OCI-LY3 (cell line): ENCODE measurements at regions not wholly inside any gene's neighbourhood (a gene's known extent, or its start where the extent isn't known, plus 50 kb on each side); places are given as distances from the start of the nearest gene placed in this dataset.

Experiments used
- EZH2phosphoT487 ChIP-seq: fragments of 200-600 bp; shearing (Covaris generic); IDR thresholded peaks from 2 replicates; pipeline ENCODE4 v1.6.1; 2018; ENCODE audit warnings: antibody characterized with exemption, mixed run types, low read depth
- TF ChIP-seq, protein P1 (sequence below): fragments of 200-600, 300-600 bp; sonication (generic); IDR thresholded peaks from 2 replicates; pipeline ENCODE4 v1.5.1; 2014; ENCODE audit warnings: antibody characterized with exemption, low read length, low read depth

DNA sequence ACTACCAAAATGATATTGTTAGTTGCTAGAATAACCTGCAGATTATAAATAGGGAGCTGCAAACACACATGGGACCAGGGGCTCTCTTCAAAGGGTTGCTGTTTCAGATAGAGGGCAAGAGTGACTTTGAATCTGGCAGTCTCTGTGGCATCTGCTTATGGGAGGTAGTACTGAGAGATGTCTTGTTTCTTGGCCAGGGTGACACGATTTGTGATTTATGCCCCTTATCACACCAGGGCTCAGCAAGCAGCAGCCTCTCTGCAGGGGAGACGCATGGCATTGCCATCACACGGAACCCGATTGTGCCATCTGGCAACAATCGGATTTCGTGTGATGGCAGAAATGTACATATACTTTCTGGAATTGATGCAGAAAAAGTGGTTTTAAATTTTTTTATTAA, 615.6 kb downstream of the ZNF608 start:
- TF ChIP-seq, protein P1, sequence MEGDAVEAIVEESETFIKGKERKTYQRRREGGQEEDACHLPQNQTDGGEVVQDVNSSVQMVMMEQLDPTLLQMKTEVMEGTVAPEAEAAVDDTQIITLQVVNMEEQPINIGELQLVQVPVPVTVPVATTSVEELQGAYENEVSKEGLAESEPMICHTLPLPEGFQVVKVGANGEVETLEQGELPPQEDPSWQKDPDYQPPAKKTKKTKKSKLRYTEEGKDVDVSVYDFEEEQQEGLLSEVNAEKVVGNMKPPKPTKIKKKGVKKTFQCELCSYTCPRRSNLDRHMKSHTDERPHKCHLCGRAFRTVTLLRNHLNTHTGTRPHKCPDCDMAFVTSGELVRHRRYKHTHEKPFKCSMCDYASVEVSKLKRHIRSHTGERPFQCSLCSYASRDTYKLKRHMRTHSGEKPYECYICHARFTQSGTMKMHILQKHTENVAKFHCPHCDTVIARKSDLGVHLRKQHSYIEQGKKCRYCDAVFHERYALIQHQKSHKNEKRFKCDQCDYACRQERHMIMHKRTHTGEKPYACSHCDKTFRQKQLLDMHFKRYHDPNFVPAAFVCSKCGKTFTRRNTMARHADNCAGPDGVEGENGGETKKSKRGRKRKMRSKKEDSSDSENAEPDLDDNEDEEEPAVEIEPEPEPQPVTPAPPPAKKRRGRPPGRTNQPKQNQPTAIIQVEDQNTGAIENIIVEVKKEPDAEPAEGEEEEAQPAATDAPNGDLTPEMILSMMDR: no peak
- TF ChIP-seq EZH2phosphoT487: no peak
